LHCN-M2 (cell line): ENCODE measurements at regions not wholly inside any gene's neighbourhood (a gene's known extent, or its start where the extent isn't known, plus 50 kb on each side); places are given as distances from the start of the nearest gene placed in this dataset.

Experiments used
- DNase-seq: peaks from one replicate; pipeline ENCODE4 v3.0.0-alpha.2; 2012; ENCODE audit warnings: low read depth

DNA sequence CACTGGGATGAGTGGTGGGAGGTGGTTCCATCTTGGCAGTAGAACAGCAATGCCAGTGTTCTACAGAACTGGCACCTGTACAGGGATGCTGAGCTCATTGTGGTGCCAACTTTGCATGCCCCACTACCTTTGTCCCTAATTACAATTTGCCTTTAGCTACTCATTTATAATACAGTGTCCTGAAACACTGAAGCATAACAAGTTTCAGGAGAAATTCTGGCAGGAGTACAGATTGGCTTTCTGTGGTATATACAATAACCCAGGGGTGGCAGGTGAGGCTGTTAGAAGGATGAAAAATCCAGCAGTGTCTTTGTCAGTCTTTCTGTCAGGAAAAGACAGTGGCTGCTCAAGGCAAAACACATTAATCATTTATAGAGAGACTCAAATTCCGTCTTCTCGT is 240.3 kb downstream of the FAM76B start:
- no peak for DNase-seq

DNA sequence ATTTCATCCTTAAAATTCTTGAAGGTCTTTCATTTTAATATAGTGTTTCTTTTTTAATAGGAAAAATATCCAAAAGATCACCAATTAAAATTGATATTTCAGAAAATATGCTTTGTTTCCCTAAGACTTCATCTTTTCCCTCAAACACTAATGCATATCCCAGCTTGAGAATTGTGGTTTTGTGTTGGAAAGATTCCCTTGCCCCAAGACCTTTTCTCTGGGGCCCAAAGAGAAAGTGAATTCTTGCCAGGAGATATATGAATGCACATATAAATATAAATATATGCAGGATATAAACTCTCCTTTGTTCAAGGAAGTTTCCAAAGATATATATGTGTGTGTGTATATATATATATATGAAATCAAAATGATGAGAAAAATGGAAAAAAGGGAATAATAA is 241.2 kb downstream of the FAM76B start:
- no peak for DNase-seq

DNA sequence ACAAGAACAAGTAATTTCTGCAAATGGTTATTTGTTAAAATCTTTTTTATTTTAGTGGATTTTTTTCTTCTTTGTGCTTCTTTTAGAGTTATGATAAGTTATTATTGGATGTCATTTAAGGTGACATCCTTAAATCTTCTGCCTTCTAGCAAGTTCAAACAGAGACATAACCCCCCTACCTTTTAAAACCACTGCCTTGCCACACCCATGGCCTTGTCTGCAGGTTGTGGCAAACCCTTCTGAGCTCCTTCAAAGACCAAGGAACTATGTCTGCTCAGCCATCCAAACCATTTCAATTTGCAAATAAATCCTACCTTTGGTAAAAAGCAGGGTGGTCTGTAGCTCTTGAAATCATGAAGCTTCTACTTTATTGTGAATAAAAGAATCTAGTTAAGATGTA is 241.6 kb downstream of the FAM76B start:
- DNase-seq = no peak

GRCh38 chr11:95547186-95547585 is 242.4 kb downstream of the FAM76B start:
- DNase-seq = no peak

GRCh38 chr11:95545116-95545875 is 244.3 kb downstream of the FAM76B start:
- DNase-seq = no peak

DNA sequence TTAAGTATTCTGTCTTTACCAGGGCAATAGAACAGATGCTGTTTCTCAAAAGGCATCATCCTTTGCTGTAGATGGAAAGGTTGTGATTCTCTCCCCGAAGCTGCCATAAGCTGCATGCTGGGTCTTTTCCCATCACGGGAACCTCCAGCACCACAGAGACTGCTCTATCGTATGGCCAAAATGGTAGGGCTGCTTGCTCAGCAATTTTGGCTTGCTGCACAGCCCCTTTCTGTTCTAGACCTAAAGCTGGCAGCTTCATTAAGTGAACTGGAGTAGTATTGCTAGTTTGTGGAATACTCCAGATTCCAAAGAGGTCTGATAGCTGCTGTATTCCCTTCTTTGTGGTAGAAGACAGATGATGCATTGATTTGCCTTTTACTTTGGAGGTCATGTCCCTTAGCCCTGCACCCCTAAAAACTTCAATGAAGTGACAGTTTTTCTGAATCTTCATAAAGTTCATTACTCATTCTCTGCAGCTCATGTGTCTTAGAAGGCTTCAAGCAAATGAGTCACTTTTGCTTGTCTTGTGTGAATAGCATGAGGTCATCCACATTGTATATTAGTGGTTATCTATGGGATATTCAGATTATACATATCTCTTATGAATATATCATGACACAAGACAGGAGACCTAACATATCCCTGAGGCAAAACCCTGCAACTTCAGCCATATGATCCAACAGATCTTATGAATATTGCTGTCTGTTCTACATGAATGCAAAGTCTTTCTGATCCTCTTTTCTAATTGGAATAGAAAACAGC is 245.3 kb downstream of the FAM76B start:
- DNase-seq = no peak

DNA sequence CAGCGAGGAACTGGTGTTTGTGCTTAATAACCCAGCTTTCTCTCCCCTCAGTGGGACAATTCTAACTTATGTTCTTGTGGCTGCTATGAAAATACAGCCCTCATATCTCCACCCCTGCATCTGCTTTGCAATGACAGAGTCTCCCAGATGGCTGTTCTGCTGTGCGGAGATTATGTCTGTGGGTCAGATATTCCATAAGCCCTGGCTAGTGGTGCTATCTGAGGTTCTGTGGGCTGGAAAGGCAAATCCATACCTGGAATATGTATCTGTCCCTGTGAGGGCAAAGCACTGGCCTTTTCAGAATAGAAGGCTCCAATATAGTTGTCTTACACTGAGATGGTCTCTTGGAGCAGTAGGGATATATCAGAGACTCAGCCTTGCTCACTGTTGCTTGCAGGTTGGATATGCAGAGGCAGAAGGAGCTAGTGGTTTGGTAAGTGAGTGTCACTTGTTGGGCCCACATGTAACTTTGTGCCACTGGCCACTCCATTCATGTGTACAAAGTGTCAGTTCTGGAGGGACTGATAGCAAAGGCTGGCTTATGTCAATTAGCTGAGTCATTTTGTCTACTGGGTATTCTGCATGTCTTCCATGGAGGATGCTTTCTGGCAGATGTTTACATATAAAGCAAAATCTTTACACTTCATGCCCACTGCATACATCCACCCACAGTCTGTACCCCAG is 246.6 kb downstream of the FAM76B start:
- no peak for DNase-seq

DNA sequence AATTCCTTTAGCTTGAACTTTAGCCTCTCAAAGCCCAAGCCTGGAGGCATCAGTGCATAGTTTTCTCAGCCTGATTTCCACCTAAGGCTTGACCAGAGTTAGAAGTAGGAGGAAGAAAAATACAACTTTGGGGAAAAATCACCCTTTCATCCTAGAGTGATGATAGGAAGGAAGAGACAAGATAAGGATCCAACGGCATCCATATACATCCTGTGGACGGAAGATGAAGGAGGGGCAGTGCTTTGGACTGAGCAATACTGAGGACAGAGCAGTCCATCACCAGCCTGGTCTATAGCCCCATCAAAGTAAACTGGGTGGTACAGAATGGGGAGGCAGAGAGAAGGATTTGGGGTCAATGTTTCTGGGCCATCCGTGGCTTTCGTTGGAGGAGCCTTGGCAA is 247.9 kb downstream of the FAM76B start:
- DNase-seq = no peak

GRCh38 chr11:95536047-95536690 is 253.4 kb downstream of the FAM76B start:
- no peak for DNase-seq

- DNase-seq = no peak
These were observed 254.8 kb downstream of the FAM76B start for GRCh38 chr11:95534809-95535208.

DNA sequence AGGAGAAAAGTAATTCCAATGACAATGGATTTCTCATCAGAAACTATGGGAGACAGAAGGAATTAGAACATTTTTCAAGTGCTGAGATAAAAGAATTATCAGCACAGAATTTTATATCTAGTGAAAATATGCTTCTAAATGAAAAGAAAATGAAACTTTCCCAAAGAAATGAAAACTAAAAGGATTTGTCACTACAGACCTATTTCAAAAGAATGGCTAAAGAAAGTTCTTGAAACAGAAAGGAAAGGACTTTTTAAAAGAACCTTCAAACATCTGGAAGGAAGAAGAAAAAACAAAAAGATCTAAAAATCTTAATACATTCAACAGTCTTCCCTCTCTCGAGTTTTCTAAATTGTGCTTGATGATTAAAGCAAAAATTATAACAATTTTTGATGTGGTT is 255.4 kb downstream of the FAM76B start:
- DNase-seq = no peak

GRCh38 chr11:95531116-95531515 is 258.5 kb downstream of the FAM76B start:
- no peak for DNase-seq

DNA sequence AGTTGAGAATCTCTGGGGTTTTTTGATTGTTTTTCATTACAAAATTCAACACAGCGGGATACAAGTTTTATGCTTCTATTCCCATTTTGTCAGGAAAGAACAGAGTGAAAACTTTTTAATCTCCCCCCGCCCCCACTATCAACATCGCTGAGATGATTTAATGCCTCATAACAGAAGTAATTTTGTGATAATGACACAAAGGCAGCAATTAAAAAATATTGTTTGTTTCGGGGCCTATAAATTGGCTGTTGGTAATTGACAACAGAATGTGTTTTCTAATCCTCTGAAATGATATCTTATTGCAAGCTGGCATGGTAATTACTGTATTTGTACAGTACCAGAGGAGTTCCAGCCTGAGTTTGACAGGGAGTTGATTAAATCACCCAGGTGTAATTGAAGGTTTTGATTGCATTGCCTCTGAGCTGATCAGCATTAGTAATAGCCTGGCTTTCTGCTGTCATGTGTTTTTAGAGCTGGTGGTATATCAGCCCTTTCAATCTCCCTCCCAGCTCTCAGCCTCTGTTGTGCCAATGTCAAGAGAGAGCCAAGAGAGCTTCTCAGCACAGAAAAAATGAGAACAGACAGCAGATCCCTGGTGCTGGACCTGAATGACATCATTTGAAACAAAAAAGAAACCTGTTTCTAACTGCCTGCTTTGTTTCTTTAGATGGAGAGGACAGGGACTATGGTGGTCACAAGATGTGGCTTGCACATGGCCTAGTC is 265.1 kb downstream of the FAM76B start:
- no peak for DNase-seq

DNA sequence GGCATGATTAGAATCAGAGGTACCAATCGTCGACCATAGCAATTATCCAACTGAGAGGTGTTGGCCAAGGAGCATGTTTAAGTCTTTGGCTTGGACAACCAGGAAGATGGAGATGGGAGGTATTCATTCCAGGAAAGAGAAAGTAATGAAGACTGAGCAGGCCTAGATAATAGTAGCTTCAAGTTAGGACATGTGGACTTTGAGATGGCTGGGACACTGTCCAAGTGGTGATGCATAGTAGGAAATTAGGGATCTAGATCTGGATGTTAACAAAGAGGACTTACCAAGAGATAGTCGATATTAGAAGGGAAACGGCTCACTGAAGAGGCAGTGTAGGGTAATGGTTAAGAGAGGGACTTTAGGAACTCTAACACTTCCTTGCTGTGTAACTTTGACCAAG is 266.7 kb downstream of the FAM76B start:
- DNase-seq = no peak

- no peak for DNase-seq
These were observed 267.7 kb downstream of the FAM76B start for GRCh38 chr11:95521862-95522261.

GRCh38 chr11:95521133-95521542 is 268.4 kb downstream of the FAM76B start:
- DNase-seq = no peak

DNA sequence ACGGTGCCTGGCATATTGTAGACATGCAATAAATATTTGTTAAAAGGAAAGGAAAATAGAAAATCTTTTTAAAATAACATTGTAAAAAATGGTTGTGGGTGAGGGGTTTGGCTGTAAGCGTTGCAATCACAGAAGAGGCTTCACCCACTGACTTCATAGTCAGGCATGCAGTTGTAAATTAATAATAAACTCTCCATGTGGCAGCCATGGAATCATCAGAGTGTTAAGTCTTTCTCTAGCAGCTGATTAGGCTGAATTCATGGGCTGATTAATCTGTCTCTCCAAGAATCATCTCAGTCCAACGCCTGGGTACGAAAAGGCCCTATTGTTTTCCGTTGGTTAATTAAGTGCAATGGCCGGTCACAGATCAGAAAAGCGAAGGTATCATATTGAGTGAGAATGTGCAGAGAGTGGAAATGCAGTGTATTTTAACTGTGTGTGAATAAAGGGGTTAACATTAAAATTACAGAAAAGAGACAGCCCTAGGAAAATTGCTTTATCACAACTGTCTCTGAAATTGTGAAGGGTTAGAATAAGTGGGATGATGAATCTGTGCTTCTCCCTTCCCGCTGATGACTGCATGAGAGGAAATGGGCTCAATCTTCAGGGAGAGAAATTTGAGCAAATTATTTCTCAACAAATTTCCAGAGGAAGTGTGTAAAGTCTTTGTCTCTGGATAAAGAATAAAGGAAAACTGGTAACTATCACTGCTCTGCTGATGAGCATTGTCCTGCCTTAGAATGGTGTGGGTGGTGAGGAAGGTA is 269.0 kb downstream of the FAM76B start:
- DNase-seq = no peak

- DNase-seq = no peak
These were observed 269.7 kb downstream of the FAM76B start for GRCh38 chr11:95519912-95520311.

DNA sequence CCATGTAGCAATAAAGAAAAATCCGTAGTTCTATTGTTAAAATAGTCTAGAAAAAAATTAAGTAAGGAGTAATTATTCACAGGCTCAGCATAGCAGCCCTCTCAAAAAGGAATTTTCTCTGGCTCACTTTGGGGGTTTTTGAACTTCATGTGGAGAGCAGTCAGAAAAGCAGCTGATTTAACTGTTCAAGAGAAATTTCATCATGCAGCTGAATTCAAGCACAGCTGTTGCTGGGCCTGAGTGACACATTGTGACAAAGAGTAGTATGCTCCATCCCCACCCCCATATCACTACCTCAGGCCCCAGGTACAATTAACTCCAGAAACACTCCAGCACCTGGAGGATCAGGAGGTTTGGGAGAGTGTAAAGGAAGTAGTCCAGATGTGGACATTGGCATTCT is 272.1 kb downstream of the FAM76B start:
- no peak for DNase-seq

GRCh38 chr11:95516786-95517185 is 272.8 kb downstream of the FAM76B start:
- no peak for DNase-seq

GRCh38 chr11:95516175-95516574 is 273.4 kb downstream of the FAM76B start:
- no peak for DNase-seq
